ENCODE measurements at regions not wholly inside any gene's neighbourhood (a gene's known extent, or its start where the extent isn't known, plus 50 kb on each side); places are given as distances from the start of the nearest gene placed in this dataset.
"Not testable (repeated sequence)": the region's sequence is repeated elsewhere in the genome, so short reads cannot be mapped to it uniquely, and the experiment has no call there.

- ATAC-seq: peak; percentile 88
- TF ChIP-seq CTCF (IDR thresholded peaks at IDR 0.05): no peak
- no peaks in the 10 kb centered on the region for H3K36me3 ChIP-seq
- no peak for DNase-seq
- no peaks in the 10 kb centered on the region for H3K9me3 ChIP-seq
- no peak overlapping the region for H3K27ac ChIP-seq
- H3K4me3 ChIP-seq: no peak overlapping the region
- H3K4me1 ChIP-seq: peaks cover 0 to 5% of the 10 kb centered on the region in 2 donors
- no peaks in the 10 kb centered on the region for H3K27me3 ChIP-seq
- intact Hi-C loops (cut with DNase I): no loop called here
These were observed 134.4 kb upstream of the FAM3C start for GRCh38 chr7:121530227-121531174.

DNA sequence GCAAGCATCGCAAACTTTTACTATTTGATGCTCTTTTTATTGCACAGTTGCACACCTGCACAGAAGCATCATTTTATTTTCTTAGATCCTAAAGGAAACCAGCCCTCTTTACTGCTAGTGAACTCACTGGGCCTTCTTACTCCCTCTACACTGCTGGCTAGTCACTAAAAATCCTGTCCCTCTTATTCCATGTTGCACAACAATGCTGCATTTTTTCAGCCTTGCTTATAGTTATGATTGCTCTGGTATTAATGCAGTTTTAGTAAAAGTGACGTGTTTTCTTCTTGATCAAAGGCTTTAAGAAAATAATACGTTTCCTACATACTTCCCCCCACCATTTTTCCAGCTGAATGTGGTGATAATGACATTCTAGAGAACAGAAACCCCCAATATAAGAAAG is 132.9 kb upstream of the FAM3C start:
- no peak for TF ChIP-seq CTCF (IDR thresholded peaks at IDR 0.05)
- Histone ChIP-seq H3K4me1 (peaks cover 0 to 5% of the 10 kb centered on the region in 2 donors), H3K4me3 (no peak overlapping the region), H3K27ac (no peak overlapping the region), H3K27me3 (no peaks in the 10 kb centered on the region), H3K9me3 (no peaks in the 10 kb centered on the region), H3K36me3 (no peaks in the 10 kb centered on the region)
- DNase-seq: no peak
- ATAC-seq: no peak
- intact Hi-C loops (cut with DNase I): no loop called here

DNA sequence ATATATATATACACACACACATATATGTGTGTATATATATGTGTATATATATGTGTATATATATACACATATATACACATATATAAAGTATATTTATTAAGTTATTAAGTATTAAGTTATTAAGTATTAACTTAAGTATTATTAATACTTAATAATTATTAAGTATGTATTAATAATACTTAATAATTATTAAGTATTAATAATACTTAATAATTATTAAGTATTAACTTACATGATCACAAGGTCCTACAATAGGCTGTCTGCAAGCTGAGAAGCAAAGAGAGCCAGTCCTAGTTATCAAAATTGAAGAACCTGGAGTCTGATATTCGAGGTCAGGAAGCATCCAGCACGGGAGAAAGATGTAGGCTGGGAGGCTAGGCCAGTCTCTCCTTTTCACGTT is 130.1 kb upstream of the FAM3C start:
- ATAC-seq; H3K27ac ChIP-seq; H3K9me3 ChIP-seq; H3K4me1 ChIP-seq; H3K27me3 ChIP-seq; intact Hi-C loops (cut with DNase I); H3K36me3 ChIP-seq; DNase-seq; H3K4me3 ChIP-seq: not testable (repeated sequence)

DNA sequence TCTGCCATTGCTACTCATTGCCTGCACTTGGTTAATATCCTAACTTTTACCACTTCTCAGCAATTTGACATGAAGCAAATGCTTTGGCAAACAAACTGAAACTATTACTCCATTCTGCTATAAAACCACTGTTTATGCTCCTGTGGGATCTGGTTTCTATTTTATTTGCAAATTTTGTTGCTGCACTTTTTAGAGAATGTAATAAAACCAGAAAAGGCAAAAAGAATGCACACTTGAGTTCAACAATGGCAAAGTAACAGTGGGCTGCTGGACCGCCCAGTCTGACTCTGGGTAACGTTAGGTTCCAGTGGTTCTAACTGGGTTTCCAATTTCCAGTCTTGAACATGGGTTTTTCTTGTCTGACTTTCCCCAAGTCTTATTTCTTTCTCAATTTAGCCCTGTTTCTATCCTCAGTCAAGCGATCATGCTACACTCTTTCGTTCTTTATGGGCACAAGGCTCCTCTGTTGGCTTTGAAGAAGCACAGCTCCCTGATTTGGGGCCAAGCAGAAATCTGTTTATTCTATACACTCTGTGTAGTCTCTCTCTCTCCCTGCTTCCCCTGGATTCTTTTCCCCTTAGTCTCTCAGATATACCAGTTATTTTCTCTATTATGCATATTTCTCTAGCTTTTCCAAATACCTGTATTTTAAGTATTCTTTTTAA is 129.2 kb upstream of the FAM3C start:
- H3K9me3 ChIP-seq: no peaks in the 10 kb centered on the region
- ATAC-seq (no peak), DNase-seq (no peak)
- H3K4me3 ChIP-seq: no peak overlapping the region
- TF ChIP-seq CTCF (IDR thresholded peaks at IDR 0.05): no peak
- no peak overlapping the region for H3K27ac ChIP-seq
- H3K27me3 ChIP-seq: no peaks in the 10 kb centered on the region
- intact Hi-C loops (cut with DNase I): no loop called here
- H3K36me3 ChIP-seq: no peaks in the 10 kb centered on the region
- H3K4me1 ChIP-seq: peaks cover 0 to under 1% of the 10 kb centered on the region in 2 donors

DNA sequence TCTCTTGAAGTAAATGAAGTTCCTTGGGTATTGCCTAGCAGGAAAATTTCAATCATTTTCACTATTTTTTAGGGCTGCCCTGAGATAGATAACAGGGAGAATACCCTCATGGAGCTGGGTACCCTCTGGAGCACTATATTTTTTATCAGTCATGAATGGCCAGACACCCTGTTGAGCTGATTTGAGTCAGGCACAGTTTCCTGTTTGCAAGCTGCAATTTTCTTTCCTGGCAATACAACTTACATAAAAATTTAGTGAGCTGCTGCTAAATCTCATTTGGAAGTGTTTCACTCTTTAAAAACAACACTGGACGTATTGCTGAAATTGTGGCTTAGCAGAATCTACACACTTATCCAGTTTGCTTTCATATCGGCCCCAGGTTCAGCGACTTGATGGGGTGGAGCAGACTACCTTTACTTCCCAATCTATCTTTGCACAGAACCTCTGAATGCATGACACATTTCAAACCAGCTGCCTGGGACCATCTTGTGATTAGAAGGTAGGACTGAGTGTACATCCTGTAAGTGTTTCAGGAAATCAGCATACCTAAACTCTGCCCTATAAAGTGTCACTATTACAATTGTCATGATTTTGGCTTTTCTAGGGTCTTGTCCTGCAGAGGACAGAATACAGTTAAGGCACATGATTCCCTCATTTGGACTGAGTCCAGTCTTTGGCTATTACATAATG is 125.7 kb upstream of the FAM3C start:
- no peaks in the 10 kb centered on the region for H3K9me3 ChIP-seq
- H3K4me3 ChIP-seq: no peak overlapping the region
- H3K36me3 ChIP-seq: no peaks in the 10 kb centered on the region
- no peaks in the 10 kb centered on the region for H3K4me1 ChIP-seq
- intact Hi-C loops (cut with DNase I): no loop called here
- no peak for DNase-seq
- ATAC-seq: no peak
- no peak overlapping the region for H3K27ac ChIP-seq
- H3K27me3 ChIP-seq: no peaks in the 10 kb centered on the region
- no peak for TF ChIP-seq CTCF (IDR thresholded peaks at IDR 0.05)
